Colonic mucosa (tissue), 4 donors: ENCODE measurements at regions not wholly inside any gene's neighbourhood (a gene's known extent, or its start where the extent isn't known, plus 50 kb on each side); places are given as distances from the start of the nearest gene placed in this dataset.

Experiments
- DNase-seq: peaks from one replicate; pipeline ENCODE4 v3.0.0-alpha.2; 2020
- H3K27ac ChIP-seq: fragments of 200-600 bp; one replicate; pipeline ENCODE4 v1.8.0; 2021
- H3K27me3 ChIP-seq: fragments of 200-600 bp; one replicate; pipeline ENCODE4 v1.8.0; 2021
- H3K36me3 ChIP-seq: fragments of 200-600 bp; one replicate; pipeline ENCODE4 v1.8.0; 2021
- H3K4me1 ChIP-seq: fragments of 200-600 bp; one replicate; pipeline ENCODE4 v1.8.0; 2021; ENCODE audit warnings: mild to moderate bottlenecking
- H3K4me3 ChIP-seq: fragments of 200-600 bp; one replicate; pipeline ENCODE4 v1.8.0; 2021
- H3K9ac ChIP-seq, 2 donors: one replicate each; pipeline ENCODE4 v1.7.0; 2013; ENCODE audit warnings: control low read depth in 2 of 2, low read depth in 2 of 2, low read length in 2 of 2
- H3K9me3 ChIP-seq: fragments of 200-600 bp; one replicate; pipeline ENCODE4 v1.8.0; 2021
- intact Hi-C: fragments of 100-400 bp; cut with DNase I; formaldehyde crosslinking; loops from one replicate; pipeline ENCODE4 v1.14.1; 2022
- TF ChIP-seq, protein P1 (sequence below): fragments of 200-600 bp; IDR thresholded peaks from one replicate; pipeline ENCODE4 v1.8.0; 2022; ENCODE audit warnings: antibody characterized with exemption, mild to moderate bottlenecking
- donor health status: healthy.
- donor health status: DM: no; HTN: no; CAD: no.
- donor health status: DM: no; HTN: no; CAD: no.

DNA sequence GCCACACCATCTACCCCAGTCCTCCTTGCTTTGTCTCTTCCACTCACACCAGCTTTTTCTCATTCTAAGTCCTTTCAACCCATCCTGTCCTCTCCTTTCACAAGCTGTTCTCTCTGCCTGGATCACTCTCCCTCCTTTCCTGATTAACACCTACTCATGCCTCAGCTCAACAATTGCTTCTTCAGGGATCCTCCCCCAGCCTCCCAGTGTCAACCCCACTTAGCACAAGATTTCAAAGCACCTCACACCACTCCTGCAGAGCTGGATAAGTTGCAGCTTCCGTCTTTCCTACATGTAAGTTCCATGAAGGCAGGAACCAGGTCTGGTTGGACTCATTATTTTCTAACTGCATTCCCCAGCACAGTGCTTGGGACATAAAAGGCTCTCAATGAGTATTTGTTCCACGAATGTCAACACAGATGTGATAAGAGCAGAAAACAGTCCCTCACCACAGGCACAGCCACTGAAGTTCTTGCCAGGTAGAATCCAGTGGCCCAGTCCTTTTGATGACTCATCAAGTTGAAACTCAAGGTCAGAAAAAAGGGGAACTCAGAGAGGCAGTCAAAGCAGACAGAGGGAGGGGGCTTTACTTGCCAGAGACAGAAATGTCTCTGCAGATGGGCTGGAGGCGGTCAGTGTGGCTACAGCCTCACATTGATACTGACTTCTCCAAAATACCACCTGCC is 193.4 kb upstream of the PRDM1 start:
- TF ChIP-seq, protein P1, sequence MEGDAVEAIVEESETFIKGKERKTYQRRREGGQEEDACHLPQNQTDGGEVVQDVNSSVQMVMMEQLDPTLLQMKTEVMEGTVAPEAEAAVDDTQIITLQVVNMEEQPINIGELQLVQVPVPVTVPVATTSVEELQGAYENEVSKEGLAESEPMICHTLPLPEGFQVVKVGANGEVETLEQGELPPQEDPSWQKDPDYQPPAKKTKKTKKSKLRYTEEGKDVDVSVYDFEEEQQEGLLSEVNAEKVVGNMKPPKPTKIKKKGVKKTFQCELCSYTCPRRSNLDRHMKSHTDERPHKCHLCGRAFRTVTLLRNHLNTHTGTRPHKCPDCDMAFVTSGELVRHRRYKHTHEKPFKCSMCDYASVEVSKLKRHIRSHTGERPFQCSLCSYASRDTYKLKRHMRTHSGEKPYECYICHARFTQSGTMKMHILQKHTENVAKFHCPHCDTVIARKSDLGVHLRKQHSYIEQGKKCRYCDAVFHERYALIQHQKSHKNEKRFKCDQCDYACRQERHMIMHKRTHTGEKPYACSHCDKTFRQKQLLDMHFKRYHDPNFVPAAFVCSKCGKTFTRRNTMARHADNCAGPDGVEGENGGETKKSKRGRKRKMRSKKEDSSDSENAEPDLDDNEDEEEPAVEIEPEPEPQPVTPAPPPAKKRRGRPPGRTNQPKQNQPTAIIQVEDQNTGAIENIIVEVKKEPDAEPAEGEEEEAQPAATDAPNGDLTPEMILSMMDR = no peak
- intact Hi-C loops = no loop called here
- no peaks in the 10 kb centered on the region for H3K4me1 ChIP-seq
- no peaks in the 10 kb centered on the region for H3K27me3 ChIP-seq
- H3K27ac ChIP-seq = no peak overlapping the region
- no peak overlapping the region for H3K4me3 ChIP-seq
- H3K9me3 ChIP-seq = no peaks in the 10 kb centered on the region
- DNase-seq = no peak
- H3K36me3 ChIP-seq = no peaks in the 10 kb centered on the region
- H3K9ac ChIP-seq = no peak overlapping the region

DNA sequence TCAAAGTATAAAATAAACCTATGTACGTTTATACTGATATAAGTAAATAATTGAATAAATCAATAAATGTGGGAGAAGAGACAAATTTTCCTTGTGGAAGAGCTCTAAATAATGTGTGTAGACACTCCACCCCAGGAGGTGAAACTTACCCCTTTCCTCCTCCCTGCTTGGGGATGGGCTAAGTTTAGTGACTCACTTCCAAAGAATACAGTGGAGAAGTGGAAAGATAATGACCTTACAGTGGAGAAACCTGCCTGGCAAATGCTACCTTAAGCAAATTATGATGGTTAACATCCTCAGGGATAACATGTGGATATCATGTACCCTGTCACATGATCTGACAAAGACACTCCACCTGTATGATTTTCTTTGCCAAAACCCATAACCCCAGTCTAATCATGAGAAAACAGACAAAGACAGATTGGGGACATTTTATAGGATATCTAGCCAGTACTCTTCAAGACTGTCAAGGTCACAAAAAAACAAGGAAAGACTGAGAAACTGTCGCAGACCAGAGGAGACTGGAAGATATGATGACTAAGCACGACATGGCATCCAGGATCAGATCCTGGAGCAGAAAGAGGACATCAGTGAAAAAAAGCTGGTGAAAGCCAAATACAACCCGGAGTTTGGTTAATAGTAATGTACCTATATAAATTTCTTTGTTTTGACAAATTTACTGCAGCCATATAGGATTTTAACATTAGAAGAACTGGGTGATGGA is 195.5 kb upstream of the PRDM1 start:
- intact Hi-C loops = no loop called here
- Histone ChIP-seq H3K4me3 (no peak overlapping the region), H3K36me3 (no peaks in the 10 kb centered on the region), H3K27me3 (no peaks in the 10 kb centered on the region), H3K9me3 (no peaks in the 10 kb centered on the region), H3K27ac (no peak overlapping the region), H3K9ac (no peak overlapping the region), H3K4me1 (no peaks in the 10 kb centered on the region)
- no peak for DNase-seq
- TF ChIP-seq, protein P1 = no peak

DNA sequence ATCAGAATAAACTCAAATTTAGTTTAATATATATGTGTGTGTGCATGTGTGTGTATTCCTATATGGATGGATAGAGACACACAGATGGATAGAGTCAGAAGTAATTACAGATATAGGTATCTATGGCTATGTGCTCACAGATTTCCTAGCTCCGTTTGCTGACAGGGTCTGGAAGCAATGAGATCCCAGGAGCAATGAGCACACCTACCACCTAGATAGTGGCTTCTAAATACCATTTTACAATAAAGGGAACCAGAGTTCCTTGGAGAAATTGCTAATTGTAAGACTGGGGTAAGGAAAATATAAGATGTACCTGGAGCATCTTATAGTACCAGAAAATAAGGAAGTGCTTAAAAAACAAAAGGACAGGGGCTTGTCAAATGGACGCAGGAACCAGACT is 196.2 kb upstream of the PRDM1 start:
- Histone ChIP-seq H3K4me1 (no peaks in the 10 kb centered on the region), H3K27ac (no peak overlapping the region), H3K4me3 (no peak overlapping the region), H3K9me3 (no peaks in the 10 kb centered on the region), H3K36me3 (no peaks in the 10 kb centered on the region), H3K27me3 (no peaks in the 10 kb centered on the region), H3K9ac (no peak overlapping the region)
- DNase-seq = no peak
- intact Hi-C loops = no loop called here
- TF ChIP-seq, protein P1 = no peak

DNA sequence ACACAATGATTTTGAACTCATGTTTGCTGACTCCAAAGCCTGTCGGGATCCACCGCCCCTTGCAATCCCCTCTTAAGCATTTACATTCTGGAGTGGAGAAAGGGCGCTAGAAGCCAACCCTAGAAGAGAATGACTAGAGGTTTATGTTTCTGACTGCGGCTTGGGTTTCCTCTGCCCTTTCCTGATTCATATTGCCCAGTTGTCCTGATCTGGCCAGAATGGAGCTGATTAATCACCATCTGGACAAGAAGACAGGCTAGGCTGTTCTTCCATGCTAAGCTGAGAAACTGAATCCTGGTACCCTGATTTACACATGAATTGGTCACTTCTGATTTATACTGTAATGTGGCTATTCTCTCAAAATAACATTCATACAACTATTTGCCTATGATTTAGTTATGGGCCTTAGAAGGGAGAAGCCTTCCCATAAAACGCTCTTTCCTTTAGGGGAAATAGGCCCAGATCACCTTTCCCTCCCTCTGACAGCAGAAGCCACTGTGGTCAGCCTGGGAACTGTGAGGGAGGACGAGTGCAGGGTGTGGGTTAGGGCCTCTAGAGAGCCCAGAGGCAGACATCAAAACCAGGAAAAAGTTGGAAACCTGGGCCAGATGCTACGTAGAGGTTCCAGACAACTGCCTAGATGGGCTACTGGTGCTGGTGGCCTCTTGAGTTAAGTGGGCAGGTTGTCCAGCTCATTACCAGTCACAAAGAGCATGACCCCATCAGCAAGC is 199.2 kb upstream of the PRDM1 start:
- TF ChIP-seq, protein P1 = no peak
- no peak overlapping the region for H3K27ac ChIP-seq
- intact Hi-C loops = no loop called here
- no peaks in the 10 kb centered on the region for H3K4me1 ChIP-seq
- H3K4me3 ChIP-seq = no peak overlapping the region
- no peak for DNase-seq
- no peak overlapping the region for H3K9ac ChIP-seq
- H3K9me3 ChIP-seq = no peaks in the 10 kb centered on the region
- no peaks in the 10 kb centered on the region for H3K36me3 ChIP-seq
- no peaks in the 10 kb centered on the region for H3K27me3 ChIP-seq

DNA sequence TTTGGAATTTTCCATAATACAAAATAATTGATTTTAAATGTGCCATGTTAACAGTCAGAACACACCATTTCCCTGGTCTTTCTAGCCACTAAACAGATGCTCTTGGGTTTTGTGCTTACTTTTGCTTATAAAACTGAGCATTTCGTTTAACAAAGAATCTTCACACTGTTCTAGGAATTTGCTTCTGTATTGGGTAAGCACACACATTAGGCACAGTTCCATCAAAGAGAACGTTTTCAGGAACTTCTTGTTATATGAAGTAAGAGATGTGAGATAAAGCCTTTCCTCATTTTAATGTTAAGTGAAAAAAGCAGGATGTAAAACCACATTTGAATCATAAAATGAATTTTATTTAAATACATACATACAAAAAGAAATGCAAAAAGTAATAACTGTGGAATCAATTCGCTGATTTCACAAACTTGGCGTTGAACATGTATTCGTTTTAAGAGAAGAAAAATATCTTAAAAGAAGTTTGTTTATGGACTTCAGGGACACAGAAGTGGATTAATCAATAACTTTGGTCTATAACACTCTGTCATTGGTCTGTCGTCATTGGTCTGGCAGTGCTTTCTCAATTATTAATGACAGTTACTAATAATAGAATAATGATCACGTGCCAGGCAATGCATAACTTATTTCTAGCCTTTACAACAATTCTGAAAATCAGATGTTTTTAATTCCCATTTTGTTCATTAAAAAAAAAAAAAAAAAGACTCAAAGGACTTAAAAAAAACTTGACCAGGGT is 199.9 kb upstream of the PRDM1 start:
- Histone ChIP-seq H3K9me3 (no peaks in the 10 kb centered on the region), H3K36me3 (no peaks in the 10 kb centered on the region), H3K27me3 (no peaks in the 10 kb centered on the region), H3K9ac (no peak overlapping the region), H3K27ac (no peak overlapping the region), H3K4me1 (no peaks in the 10 kb centered on the region), H3K4me3 (no peak overlapping the region)
- TF ChIP-seq, protein P1 = no peak
- no peak for DNase-seq
- intact Hi-C loops = no loop called here
